ENCODE measurements at regions not wholly inside any gene's neighbourhood (a gene's known extent, or its start where the extent isn't known, plus 50 kb on each side); places are given as distances from the start of the nearest gene placed in this dataset.
"Not testable (repeated sequence)": the region's sequence is repeated elsewhere in the genome, so short reads cannot be mapped to it uniquely, and the experiment has no call there.

GRCh38 chr1:60940685-60941084, 141.7 kb upstream of the NFIA start:
- TF ChIP-seq, protein P1, sequence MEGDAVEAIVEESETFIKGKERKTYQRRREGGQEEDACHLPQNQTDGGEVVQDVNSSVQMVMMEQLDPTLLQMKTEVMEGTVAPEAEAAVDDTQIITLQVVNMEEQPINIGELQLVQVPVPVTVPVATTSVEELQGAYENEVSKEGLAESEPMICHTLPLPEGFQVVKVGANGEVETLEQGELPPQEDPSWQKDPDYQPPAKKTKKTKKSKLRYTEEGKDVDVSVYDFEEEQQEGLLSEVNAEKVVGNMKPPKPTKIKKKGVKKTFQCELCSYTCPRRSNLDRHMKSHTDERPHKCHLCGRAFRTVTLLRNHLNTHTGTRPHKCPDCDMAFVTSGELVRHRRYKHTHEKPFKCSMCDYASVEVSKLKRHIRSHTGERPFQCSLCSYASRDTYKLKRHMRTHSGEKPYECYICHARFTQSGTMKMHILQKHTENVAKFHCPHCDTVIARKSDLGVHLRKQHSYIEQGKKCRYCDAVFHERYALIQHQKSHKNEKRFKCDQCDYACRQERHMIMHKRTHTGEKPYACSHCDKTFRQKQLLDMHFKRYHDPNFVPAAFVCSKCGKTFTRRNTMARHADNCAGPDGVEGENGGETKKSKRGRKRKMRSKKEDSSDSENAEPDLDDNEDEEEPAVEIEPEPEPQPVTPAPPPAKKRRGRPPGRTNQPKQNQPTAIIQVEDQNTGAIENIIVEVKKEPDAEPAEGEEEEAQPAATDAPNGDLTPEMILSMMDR (optimal IDR thresholded peaks at IDR 0.05 in 1 of 3, IDR thresholded peaks at IDR 0.05 in 1 of 3, conservative IDR thresholded peaks at IDR 0.05 in 1 of 3; ENCODE audit: extremely low read depth in 1 of 3, insufficient read depth in 2 of 3, low read length in 3 of 3), result not testable (repeated sequence)
- TF ChIP-seq EZH2 (IDR thresholded peaks at IDR 0.05; ENCODE audit: low read length), result not testable (repeated sequence)

Data from keratinocyte (primary cell).